GM18907 (cell line): ENCODE measurements at regions not wholly inside any gene's neighbourhood (a gene's known extent, or its start where the extent isn't known, plus 50 kb on each side); places are given as distances from the start of the nearest gene placed in this dataset.

Experiments
- ATAC-seq: cut with Tn5 transposase; IDR thresholded peaks from one replicate; pipeline ENCODE4 v1.9.1; 2021; ENCODE audit warnings: mild to moderate bottlenecking, moderate library complexity; ENCODE audit not compliant: unreplicated experiment

- no peak for ATAC-seq
These were observed 90.7 kb downstream of the ZNF281 start for GRCh38 chr1:200319148-200319547.

- no peak for ATAC-seq
These were observed 92.6 kb downstream of the ZNF281 start for GRCh38 chr1:200317236-200317635.

DNA sequence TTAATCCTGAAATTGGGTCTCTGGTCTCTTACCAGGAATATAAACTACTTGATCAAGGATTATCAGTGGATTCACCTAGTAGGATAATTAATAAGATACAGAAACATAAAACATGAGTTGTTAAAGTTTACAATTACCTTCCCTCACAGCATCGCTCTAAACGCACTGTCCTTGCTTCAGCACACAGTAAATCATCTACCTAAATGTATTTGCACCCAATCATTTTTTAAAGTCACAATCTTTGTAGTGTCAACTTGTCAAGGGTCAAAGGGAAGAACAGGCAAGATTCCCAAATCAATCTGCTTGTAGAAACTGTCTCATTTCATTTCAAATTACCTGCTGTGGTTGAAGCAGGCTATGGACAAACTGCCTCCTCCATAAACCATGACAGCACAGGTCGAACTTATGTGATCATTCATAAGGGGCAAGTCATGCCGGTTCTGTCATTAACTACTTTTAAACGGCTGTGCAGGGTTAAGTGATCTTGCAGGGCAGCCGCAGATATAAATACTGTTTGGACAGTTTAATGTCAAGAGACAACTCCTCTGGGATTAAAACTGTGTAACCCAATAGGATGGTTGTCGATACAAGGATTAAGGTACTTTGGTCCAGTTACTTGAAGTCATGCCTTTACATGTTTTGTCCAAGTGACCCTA lies 93.6 kb downstream of the ZNF281 start:
- ATAC-seq = no peak

DNA sequence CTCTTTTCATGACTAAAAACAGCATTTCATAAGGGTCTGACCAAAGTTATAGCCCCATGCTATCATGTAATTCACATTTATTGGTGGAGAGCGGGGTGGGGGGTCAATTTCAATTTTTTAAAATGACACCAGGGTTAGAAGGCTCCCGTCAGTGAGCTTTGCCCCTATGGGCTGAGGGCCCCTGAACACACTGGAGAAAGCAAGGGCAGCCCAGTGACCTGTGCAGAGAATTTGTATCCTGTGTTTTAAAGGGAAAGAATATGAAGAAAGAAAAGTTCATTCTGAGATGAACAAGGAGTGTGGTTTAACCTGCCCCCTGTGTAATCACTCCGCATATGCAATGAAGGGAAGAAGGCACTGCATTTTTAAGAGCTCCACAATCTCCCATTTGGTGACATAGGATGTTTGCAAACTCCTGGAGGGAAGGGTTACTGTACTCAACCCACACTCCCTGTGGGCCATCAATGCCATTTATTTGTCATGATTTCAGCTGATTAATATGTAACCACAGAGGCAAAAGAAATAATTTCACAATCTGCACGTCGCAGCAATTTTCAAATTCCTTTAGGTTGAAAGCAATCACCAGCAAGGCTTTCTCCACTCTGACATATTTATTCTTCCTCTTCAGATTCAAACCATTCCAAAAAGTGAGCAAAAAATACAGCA lies 95.6 kb downstream of the ZNF281 start:
- no peak for ATAC-seq

GRCh38 chr1:200311256-200311655 lies 98.6 kb downstream of the ZNF281 start:
- ATAC-seq = no peak

GRCh38 chr1:200310824-200311223 lies 99.0 kb downstream of the ZNF281 start:
- ATAC-seq = no peak

- ATAC-seq = no peak
These were observed 102.1 kb downstream of the ZNF281 start for GRCh38 chr1:200307755-200308066.

DNA sequence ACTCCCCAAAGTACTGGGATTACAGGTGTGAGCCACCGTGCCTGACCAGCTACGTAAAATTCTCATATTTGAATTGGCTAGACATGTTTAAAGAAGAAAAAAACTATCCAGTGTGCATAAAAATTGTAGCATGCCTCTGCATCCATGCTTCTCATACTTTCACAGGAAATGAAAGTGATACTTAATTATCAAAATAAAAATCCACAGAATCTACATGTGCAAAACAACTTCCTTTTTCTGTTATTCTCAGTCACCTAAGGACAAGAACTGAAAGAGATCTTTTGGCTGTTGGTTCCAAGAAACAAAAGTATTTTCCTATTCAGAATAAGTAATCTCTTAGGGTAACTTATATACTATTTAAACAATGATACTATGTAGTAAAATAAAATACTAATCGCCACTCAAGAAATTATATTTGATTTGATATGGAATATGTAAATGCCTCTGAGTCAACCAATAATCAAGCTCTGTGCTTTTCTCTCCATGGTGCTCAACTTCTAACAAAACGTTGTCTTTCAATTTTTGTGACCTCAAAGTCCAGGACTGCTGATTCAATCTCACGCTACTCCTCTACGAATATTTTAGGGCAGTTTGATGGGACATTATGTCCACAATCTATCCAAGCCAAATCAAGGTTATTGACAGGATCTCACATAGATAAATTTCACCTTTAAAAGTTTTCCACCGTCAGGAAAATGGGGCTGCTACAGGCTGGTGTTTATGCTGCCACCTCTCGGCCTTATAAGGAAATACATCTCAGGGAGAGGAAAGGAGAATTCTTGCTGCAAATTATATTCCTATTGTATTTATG lies 102.7 kb downstream of the ZNF281 start:
- ATAC-seq = peak; percentile 59

- no peak for ATAC-seq
These were observed 104.0 kb downstream of the ZNF281 start for GRCh38 chr1:200305806-200306205.

GRCh38 chr1:200304171-200304570 lies 105.7 kb downstream of the ZNF281 start:
- no peak for ATAC-seq

GRCh38 chr1:200302921-200303290 lies 106.9 kb downstream of the ZNF281 start:
- no peak for ATAC-seq

- ATAC-seq = peak; percentile 72
These were observed 107.5 kb downstream of the ZNF281 start for GRCh38 chr1:200302192-200302920.

DNA sequence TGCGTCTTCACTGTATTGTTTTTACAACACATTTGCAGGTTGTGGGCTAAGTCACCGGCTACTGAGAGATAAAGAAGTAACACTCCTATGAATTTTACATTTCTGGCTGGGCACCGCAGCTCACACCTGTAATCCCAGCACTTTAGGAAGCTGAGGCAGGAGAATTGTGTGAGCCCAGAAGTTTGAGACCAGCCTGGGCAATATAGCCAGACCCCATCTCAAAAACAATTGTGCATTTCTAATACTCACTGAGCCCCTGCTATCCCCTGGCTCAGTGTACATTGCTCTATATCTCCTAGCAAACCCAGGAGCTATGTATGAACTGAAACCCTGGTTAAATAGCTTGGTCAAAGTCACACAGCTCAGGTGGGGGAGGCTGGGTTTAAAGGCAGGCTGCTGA lies 108.7 kb downstream of the ZNF281 start:
- no peak for ATAC-seq

DNA sequence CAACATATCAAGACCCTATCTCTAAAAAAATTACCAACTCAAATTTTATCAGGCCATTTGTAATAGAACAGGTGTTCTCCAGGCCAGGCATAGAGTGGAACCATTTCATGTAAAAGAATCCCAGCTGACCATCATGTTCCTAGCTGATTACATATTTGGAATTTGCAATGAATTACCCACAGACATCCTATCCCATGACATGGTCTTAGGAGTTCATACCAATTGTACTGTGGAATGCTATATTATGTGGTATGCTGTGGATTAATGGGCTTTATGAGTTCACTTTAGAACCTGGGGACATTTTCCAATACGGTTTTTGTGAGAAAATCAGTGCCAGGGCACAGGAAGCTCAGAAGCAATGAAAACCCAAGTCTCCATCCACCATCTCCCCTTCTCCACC lies 110.3 kb downstream of the ZNF281 start:
- no peak for ATAC-seq

GRCh38 chr1:200298242-200298641 lies 111.6 kb downstream of the ZNF281 start:
- no peak for ATAC-seq

GRCh38 chr1:200296091-200296661 lies 113.7 kb downstream of the ZNF281 start:
- no peak for ATAC-seq

- no peak for ATAC-seq
These were observed 115.6 kb downstream of the ZNF281 start for GRCh38 chr1:200294241-200294640.

- ATAC-seq = no peak
These were observed 117.1 kb downstream of the ZNF281 start for GRCh38 chr1:200292699-200293098.

GRCh38 chr1:200291106-200291505 lies 118.7 kb downstream of the ZNF281 start:
- no peak for ATAC-seq

DNA sequence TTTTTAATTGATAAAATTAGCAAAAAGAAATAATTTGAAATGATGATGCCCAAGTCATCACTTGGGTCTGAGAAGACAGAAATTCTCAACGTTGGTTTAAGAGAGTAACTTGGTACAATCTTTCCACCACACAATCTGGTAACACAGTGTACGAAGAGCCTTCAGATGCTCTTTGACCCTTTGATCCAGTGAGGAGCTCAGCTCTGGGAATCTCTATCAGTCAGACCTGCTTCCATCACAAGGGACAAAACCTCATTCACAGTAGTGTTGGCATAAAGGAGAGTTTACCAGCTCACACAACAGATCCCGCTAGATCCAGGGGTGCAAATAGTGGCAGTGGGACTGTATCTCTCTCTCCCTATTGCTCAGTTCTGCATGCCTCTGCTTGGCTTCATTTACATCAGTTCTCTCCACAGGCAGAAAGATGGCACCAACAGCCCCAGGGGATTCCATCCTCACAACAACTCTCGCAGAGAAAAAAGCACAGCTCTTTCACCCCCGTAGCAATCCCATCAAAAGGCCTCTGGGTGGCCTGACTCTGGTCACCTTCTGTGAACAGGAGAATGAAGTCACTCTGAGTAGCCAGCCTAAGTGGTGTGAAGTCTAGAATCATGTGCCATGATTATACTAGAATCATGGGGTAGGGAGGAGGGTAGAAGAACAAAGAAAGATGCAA lies 119.7 kb downstream of the ZNF281 start:
- no peak for ATAC-seq

- ATAC-seq = no peak
These were observed 121.6 kb downstream of the ZNF281 start for GRCh38 chr1:200288226-200288625.
